ENCODE measurements at regions not wholly inside any gene's neighbourhood (a gene's known extent, or its start where the extent isn't known, plus 50 kb on each side); places are given as distances from the start of the nearest gene placed in this dataset.
A peak's percentile ranks its signal among the peaks of the same experiment; 100 is the strongest.

DNA sequence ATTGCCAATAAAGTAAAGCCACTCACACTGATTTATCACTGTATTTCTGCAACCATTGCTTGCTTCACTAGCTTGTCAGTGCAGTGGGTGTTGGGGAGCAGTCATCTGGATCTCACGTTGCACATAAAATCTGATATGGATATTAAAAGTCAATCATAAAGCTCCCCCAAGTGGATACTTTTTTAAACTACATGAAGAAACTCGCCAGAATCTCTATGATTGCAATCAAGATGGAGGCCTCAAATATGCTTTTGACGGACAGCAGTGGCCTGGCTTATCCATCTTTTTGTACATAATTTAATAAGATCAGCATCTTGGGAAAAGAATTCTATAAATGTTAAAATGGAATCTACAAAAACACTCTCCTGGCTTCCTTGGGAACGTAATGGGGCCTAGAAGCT is 137.7 kb downstream of the WT1 start:
- TF ChIP-seq SIN3A (IDR thresholded peaks at IDR 0.05; ENCODE audit: borderline replicate concordance, insufficient read depth, low read length), result no peak
- TF ChIP-seq TAF1 (IDR thresholded peaks at IDR 0.05; ENCODE audit: borderline replicate concordance, insufficient read depth, low read length), result 0 out of 2 replicates have a peak, but pooled peaks have one; percentile 17

DNA sequence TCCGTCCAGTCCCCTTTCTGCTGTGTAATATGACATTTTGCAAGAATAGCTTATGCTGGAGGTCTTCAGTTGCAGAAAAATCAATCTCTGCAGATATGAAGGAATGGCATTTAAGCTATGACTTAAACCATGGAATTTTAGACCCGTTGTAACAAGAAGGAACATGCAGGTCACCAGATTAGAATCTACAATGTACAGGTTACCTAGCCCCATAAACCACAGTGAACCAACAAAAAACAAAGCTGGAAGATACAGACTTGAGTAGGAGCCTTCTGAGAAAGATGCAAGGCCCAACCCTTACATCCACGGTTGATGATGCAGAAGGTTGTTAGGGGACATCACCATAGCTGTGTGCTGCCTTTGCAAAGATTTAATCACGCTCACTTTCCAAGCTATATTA is 132.5 kb downstream of the WT1 start:
- TF ChIP-seq TAF1 (IDR thresholded peaks at IDR 0.05; ENCODE audit: borderline replicate concordance, insufficient read depth, low read length), result no peak

DNA sequence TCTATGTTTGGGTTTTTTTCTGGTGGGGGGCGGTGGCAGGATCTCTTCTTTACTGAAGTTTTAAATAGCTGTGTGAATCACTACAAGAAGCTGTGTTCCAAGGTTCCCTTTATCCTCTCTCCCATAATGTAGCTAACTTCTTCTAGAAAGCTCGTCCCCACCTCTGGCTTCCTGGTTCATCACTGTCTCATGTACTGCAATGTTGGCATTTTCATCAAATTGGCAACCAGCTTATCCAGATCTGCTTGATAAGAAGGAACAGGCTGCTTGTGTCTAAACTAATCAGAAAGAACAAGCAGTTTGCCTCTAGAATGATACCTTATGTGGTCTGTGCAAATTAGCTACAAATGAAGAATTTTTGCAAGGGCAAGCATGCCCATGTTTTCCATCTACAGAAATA is 130.8 kb downstream of the WT1 start:
- TF ChIP-seq FOXP2 (optimal IDR thresholded peaks at IDR 0.05; ENCODE audit: borderline replicate concordance, extremely low read depth, extremely low read length, insufficient read depth) (no peak), SIN3A (IDR thresholded peaks at IDR 0.05; ENCODE audit: borderline replicate concordance, insufficient read depth, low read length) (no peak), POLR2AphosphoS5 (IDR thresholded peaks at IDR 0.05; ENCODE audit: low read depth, low read length) (no peak), TAF1 (IDR thresholded peaks at IDR 0.05; ENCODE audit: borderline replicate concordance, insufficient read depth, low read length) (no peak)
- TF ChIP-seq, protein P1, sequence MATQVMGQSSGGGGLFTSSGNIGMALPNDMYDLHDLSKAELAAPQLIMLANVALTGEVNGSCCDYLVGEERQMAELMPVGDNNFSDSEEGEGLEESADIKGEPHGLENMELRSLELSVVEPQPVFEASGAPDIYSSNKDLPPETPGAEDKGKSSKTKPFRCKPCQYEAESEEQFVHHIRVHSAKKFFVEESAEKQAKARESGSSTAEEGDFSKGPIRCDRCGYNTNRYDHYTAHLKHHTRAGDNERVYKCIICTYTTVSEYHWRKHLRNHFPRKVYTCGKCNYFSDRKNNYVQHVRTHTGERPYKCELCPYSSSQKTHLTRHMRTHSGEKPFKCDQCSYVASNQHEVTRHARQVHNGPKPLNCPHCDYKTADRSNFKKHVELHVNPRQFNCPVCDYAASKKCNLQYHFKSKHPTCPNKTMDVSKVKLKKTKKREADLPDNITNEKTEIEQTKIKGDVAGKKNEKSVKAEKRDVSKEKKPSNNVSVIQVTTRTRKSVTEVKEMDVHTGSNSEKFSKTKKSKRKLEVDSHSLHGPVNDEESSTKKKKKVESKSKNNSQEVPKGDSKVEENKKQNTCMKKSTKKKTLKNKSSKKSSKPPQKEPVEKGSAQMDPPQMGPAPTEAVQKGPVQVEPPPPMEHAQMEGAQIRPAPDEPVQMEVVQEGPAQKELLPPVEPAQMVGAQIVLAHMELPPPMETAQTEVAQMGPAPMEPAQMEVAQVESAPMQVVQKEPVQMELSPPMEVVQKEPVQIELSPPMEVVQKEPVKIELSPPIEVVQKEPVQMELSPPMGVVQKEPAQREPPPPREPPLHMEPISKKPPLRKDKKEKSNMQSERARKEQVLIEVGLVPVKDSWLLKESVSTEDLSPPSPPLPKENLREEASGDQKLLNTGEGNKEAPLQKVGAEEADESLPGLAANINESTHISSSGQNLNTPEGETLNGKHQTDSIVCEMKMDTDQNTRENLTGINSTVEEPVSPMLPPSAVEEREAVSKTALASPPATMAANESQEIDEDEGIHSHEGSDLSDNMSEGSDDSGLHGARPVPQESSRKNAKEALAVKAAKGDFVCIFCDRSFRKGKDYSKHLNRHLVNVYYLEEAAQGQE (IDR thresholded peaks at IDR 0.05; ENCODE audit: insufficient read depth in 1 of 2, low read depth in 2 of 2, low read length in 2 of 2), result no peak

DNA sequence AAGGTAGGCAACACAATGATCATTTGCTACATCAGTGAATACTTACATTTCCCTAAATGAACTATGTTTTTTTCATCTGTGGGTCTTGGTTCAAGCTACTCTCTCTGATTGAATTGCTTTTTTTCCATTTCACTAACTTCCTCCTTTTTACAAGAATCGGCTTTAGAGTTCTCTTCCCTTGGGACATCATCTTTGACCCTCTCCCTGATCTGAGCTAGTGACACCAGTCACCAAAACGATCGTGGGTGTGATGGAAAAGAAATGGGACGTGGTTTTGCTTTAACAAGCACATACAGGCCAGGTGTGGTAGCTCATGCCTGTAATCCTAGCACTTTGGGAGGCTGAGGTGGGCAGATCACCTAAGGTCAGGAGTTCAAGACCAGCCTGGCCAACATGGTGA is 129.9 kb downstream of the WT1 start:
- TF ChIP-seq TAF1 (IDR thresholded peaks at IDR 0.05; ENCODE audit: borderline replicate concordance, insufficient read depth, low read length) (no peak), FOXP2 (optimal IDR thresholded peaks at IDR 0.05; ENCODE audit: borderline replicate concordance, extremely low read depth, extremely low read length, insufficient read depth) (no peak), SIN3A (IDR thresholded peaks at IDR 0.05; ENCODE audit: borderline replicate concordance, insufficient read depth, low read length) (no peak)
- TF ChIP-seq, protein P1 (IDR thresholded peaks at IDR 0.05; ENCODE audit: insufficient read depth in 1 of 2, low read depth in 2 of 2, low read length in 2 of 2), result no peak

DNA sequence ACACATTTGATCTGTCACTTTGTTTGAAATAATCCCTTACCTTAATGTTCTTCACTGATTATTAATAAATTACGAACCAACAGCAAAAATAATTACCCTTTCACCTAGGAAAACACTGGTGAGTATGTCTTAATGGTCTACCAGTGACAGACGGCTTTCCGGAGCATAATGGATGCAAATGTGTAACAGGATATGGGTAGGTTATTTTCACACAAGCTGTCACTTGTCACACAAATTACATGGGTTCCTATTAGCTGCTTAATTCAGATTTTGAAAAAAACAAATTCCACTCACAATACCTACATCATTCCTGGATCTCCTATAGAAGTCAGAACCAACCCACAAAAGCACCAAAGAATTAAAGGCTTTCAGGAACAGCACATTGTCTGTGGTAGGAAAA is 127.9 kb downstream of the WT1 start:
- TF ChIP-seq, protein P1 (IDR thresholded peaks at IDR 0.05; ENCODE audit: insufficient read depth in 1 of 2, low read depth in 2 of 2, low read length in 2 of 2), result no peak
- no peak for TF ChIP-seq TAF1 (IDR thresholded peaks at IDR 0.05; ENCODE audit: borderline replicate concordance, insufficient read depth, low read length)
- TF ChIP-seq POLR2AphosphoS5 (IDR thresholded peaks at IDR 0.05; ENCODE audit: low read depth, low read length), result no peak
- TF ChIP-seq SIN3A (IDR thresholded peaks at IDR 0.05; ENCODE audit: borderline replicate concordance, insufficient read depth, low read length), result no peak

DNA sequence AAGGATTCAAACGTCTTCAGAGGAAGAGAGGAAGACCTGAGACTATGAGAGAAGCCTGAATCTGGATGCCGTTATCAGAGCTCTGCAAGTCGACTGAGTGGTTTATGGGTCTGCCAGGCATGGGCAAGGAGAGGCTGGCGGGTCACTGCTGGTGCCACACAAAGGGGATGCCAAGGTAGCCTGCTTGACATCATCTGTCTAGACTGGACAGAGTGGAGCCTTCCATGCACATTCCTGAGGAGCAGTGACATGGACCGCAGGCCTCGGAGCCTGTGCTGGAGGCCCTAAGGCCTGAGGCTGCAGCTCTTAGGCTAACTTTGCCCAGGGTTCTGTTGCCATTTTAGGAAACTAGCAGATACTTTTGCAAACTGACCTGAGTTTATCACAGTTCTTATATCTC is 127.4 kb downstream of the WT1 start:
- TF ChIP-seq FOXP2 (optimal IDR thresholded peaks at IDR 0.05; ENCODE audit: borderline replicate concordance, extremely low read depth, extremely low read length, insufficient read depth), result no peak

DNA sequence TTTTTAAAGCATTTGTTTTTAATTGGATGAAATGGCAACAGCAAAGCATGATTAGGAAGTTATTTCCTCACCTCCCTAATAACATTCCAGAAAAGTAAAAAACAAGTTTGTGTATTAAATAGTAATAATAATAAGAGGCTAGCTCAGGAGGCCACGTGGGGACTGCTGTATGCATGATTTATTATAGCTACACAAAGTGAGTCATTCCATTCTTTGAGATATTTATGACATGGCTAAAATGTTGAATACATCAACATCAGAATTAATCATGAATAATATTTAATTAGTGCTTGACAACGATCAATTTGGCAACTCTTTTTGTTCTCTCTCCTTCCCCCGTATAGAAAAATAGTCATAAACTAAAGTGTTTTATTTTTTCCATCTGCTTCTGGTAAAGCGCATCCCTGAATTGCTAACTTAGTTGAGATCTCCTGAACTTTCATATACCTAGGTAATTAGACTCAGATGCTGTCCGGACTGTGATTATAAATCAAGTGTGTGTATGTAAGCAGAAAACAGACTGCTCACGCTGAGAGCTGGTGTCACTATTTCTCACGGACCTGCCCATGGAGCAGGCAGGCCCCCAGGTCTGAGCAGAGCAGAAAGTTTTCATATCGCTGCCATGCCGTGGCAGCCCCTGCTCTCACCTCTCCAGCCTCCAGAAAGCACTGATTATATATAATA is 125.7 kb downstream of the WT1 start:
- peak; percentile 36 for TF ChIP-seq FOXP2 (optimal IDR thresholded peaks at IDR 0.05; ENCODE audit: borderline replicate concordance, extremely low read depth, extremely low read length, insufficient read depth)
- TF ChIP-seq TAF1 (IDR thresholded peaks at IDR 0.05; ENCODE audit: borderline replicate concordance, insufficient read depth, low read length), result no peak

All from PFSK-1 (cell line).